ENCODE measurements at regions not wholly inside any gene's neighbourhood (a gene's known extent, or its start where the extent isn't known, plus 50 kb on each side); places are given as distances from the start of the nearest gene placed in this dataset.
"Not testable (repeated sequence)": the region's sequence is repeated elsewhere in the genome, so short reads cannot be mapped to it uniquely, and the experiment has no call there.

DNA sequence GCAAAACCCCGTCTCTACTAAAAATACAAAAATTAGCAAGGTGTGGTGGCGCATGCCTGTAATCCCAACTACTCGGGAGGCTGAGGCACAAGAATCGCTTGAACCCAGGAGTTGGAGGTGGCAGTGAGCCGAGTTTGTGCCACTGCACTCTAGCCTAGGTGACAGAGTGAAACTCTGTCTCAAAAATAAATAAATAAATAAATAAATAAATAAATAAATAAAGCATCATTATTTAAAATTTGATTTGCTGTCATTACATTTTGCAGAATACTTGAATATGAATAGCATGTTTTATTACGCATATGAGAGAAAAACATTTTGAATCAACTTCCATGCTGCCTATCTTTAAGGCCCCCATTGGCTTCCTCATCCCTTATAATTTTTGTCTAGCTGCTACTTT is 53.4 kb upstream of the MED14 start:
- DNase-seq; H3K36me3 ChIP-seq; H3K4me3 ChIP-seq (replicated peaks in 1 of 3); intact Hi-C loops (cut with DNase I); H3K27ac ChIP-seq; H3K4me1 ChIP-seq; H3K27me3 ChIP-seq; H3K9me3 ChIP-seq: not testable (repeated sequence)
- WGBS, 2 donors = 96 to 97% methylated on average over 6 of the region's 6 CpGs

DNA sequence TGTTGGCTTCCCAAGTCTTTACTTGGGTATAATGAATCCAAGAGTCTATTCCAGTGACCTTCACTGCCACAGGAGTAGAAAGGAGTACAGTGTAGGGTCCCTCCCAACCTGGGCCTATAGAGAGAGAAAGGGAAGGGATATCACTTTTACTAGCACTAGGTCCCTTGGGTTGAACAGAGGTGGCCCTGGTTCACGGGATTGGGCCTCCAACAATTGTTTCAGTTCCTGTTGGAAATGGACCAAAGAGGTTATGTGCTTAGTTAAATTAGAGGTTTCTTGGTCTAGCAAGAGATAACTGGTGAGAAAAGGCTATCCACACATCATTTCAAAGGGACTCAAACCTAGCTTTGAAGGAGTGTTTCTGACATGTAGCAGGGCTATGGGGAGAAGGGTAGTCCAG is 57.1 kb upstream of the MED14 start:
- 60 to 71% methylated on average over 1 of the region's 1 CpG for WGBS, 2 donors
- Histone ChIP-seq H3K27ac (no peak overlapping the region), H3K4me3 (replicated peaks in 1 of 3) (no peak overlapping the region), H3K9me3 (no peaks in the 10 kb centered on the region), H3K36me3 (no peaks in the 10 kb centered on the region), H3K4me1 (peaks cover 0 to 5% of the 10 kb centered on the region in 2 donors), H3K27me3 (no peaks in the 10 kb centered on the region)
- intact Hi-C loops (cut with DNase I) = loop anchor here (10.0 kb wide), 1 partner anchor 138 kb away; no protein-coding TSS in a partner anchor
- DNase-seq = no peak
- TF ChIP-seq CTCF (IDR thresholded peaks at IDR 0.05) (no peak), POLR2A (IDR thresholded peaks at IDR 0.05) (no peak)

DNA sequence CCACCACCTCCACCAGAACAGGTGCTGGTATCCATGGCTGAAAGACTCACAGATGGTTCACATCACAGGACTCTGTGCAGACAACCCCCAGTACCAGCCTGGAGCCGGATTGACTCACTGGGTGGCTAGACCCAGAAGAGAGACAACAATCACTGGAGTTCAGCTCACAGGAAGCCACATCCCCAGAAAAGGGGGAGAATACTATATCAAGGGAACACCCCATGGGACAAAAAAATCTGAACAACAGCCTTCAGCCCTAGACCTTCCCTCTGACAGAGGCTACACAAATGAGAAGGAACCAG is 59.4 kb upstream of the MED14 start:
- H3K27me3 ChIP-seq; H3K4me3 ChIP-seq (replicated peaks in 1 of 3); H3K36me3 ChIP-seq; H3K4me1 ChIP-seq; H3K9me3 ChIP-seq; DNase-seq: not testable (repeated sequence)
- 63 to 89% methylated on average over 1 of the region's 1 CpG for WGBS, 2 donors
- intact Hi-C loops (cut with DNase I) = loop anchor here (10.0 kb wide), 1 partner anchor 140 kb away; no protein-coding TSS in a partner anchor
- peak overlapping the region in 1 of 3 donors; percentile 41 for H3K27ac ChIP-seq

GRCh38 chrX:40799745-40800144 is 64.4 kb upstream of the MED14 start:
- not testable (repeated sequence) for H3K27ac ChIP-seq; H3K9me3 ChIP-seq; H3K4me1 ChIP-seq; H3K4me3 ChIP-seq (replicated peaks in 1 of 3); DNase-seq; H3K27me3 ChIP-seq; H3K36me3 ChIP-seq
- intact Hi-C loops (cut with DNase I) = loop anchor here (10.0 kb wide), 1 partner anchor 145 kb away; no protein-coding TSS in a partner anchor
- 74 to 78% methylated on average over 3 of the region's 3 CpGs for WGBS, 2 donors

- WGBS, 2 donors = 87 to 92% methylated on average over 8 to 11 of the region's 13 CpGs
- intact Hi-C loops (cut with DNase I) = no loop called here
- no peak for TF ChIP-seq CTCF (IDR thresholded peaks at IDR 0.05)
- TF ChIP-seq POLR2A (IDR thresholded peaks at IDR 0.05) = no peak
- Histone ChIP-seq H3K27me3 (no peaks in the 10 kb centered on the region), H3K27ac (no peak overlapping the region), H3K4me3 (replicated peaks in 1 of 3) (no peak overlapping the region), H3K4me1 (no peaks in the 10 kb centered on the region), H3K9me3 (no peaks in the 10 kb centered on the region), H3K36me3 (no peaks in the 10 kb centered on the region)
- DNase-seq = no peak
These were observed 70.1 kb upstream of the MED14 start for GRCh38 chrX:40805404-40805803.

DNA sequence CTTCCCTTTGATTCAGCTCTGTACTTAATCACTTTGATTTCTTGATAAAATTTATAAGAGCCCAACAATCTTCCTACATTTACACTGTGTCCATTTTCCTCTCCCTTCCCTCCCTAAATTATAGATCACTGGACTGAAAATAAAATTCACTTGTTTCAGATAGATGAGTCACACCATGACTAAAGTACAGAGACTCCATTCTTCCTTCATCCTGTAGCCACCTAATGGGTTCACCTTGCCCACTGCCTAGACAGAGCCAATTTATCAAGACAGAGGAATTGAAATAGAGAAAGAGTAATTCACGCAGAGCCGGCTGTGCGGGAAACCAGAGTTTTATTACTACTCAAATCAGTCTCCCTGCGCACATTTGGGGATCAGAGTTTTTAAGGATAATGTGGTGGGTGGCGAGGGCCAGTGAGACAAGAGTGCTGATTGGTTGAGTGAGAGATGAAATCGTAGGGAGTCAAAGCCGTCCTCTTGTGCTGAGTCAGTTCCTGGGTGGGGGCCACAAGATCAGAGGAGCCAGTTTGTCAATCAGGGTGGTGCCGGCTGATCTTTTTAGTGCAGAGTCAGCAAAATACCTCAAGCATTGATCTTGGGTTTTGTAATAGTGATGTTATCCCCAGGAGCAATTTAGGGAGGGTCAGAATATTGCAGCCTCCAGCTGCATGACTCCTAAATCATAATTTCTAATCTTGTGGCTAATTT is 71.3 kb upstream of the MED14 start:
- no peaks in the 10 kb centered on the region for H3K4me1 ChIP-seq
- WGBS, 2 donors = 91 to 95% methylated on average over 8 of the region's 8 CpGs
- H3K27ac ChIP-seq = no peak overlapping the region

More for the DNA sequence above, 71.3 kb upstream of the MED14 start:
- DNase-seq = no peak
- intact Hi-C loops (cut with DNase I) = no loop called here
- Histone ChIP-seq H3K27me3 (no peaks in the 10 kb centered on the region), H3K9me3 (no peaks in the 10 kb centered on the region), H3K36me3 (no peaks in the 10 kb centered on the region), H3K4me3 (replicated peaks in 1 of 3) (no peak overlapping the region)
- TF ChIP-seq POLR2A (IDR thresholded peaks at IDR 0.05) = no peak
- no peak for TF ChIP-seq CTCF (IDR thresholded peaks at IDR 0.05)

Measured in thyroid gland (tissue), 4 donors.